GM18858 (cell line): ENCODE measurements at regions not wholly inside any gene's neighbourhood (a gene's known extent, or its start where the extent isn't known, plus 50 kb on each side); places are given as distances from the start of the nearest gene placed in this dataset.

ENCODE experiments used
- ATAC-seq: cut with Tn5 transposase; IDR thresholded peaks from one replicate; pipeline ENCODE4 v1.9.1; 2021; ENCODE audit not compliant: unreplicated experiment

DNA sequence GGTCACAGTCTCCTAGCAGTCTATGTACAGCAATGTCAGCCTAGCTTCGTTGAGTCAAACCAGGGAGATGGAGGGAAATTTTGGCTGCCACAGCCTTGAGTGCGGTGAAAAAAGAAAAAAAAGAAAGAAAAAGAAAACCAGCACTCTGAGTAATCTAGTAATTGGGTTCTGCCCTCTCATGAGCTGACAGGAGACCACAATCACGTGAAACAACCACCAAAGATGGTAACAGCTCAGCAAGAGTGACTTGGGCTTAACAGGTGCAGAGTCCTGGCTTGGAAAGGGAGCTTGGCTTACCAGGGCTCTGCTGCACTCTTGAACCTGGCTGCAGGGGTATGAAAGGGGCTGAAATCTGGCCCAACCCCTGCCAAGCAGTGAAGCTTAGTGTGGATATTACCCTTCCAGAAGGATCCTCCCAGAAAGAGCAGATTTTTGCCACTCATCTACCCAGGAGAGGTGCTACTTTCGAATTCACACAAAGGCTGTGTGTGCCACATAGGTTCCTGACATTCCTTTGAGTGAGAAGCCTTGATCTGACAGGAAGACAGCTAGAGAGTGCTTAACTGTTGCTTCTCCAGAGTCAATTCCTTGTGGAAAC is 350.3 kb downstream of the PTTG2 start:
- ATAC-seq = peak; percentile 72

DNA sequence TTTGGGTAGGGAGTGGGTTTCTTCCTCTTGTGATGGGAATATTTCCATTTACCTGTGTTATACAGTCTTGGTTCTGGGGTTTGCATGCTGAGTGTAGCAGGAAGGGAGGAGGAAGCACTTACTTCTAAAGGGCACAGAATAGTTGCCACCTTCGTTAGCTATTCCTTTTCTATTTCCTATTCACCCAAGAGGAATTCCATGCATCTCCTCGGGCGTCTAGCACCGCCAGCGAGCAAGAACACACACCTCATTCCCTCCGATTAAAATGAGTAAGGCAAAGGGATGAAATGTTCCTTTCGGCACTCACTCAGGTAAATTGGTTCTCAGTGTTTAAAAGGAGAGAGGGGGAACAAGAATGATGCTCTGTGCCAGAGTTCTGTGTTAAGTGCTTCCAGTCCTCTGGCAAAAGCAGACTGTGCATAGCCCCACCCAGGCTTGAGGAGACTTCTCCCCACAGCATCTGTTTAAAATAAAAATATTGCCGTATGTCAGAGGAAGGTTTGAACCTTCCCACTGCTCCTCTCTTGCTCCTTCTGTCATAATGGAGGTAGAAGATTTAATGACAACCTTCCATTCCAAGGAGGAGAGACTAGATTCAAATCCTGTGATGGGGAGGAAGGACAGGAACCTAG is 351.4 kb downstream of the PTTG2 start:
- ATAC-seq = no peak

DNA sequence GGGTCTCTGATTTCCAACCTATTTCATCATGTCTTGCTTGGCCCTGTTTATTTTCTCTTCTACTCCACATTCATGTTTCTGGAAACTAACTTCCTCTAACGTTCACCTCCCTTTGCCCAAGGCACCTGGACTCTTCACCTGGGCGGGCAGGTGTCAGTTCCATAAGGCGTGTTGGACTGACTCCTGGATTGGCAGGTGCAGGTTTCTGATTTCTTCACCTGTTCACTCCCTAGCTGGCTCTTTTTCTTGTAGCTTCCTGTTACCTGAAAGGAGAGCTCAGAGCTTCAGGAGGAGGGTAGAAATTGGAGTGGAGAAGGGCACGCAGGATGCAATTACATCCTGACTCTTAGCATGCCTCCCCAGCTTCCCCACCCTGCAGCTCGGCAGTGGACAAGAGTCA is 350.8 kb upstream of the KLF3 start:
- ATAC-seq = no peak

DNA sequence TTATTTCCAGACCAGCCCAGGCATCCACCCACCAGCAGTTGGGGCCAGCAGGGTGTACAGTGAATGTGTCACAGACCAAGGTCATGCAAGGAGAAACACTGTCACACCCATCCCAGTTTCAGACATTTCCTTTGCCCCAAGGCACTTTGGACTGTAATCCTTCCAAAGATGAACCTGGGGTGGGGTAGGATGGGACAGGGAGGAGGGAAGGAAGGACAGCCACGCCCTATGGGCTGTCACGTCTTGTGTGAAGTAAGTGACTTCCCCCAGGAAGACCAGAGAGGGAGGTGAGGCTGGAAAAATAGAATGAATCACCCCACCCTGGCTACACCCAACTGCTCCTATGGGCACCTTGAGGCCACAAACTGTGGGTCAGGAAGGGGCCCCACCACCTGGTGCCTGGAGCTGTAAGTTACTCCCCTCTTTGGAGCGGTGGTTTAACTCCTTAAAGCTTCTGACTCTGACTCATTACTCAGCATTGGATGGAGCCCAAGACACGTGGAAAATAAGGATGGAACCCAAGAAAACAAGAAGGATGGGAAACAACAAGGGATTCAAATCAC is 349.9 kb upstream of the KLF3 start:
- no peak for ATAC-seq

DNA sequence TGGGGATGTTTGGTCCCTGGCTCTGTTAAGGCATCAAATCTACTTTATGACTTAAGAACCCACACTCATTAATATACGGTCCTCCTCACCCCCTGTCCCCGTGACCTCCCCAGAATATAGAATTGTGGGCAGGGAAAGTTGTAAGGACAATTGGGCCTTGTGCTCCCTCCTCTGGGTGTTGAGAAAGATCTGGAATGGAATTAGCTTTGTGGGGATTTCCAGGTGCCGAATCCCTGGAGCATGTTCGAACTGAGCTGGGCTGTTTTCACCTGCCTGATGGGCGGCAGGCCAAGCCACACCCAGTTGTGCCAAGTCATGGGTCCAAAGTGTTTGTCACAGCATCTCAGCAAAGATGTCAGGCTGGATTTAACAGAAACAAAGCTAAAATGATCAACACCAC is 349.3 kb upstream of the KLF3 start:
- no peak for ATAC-seq

DNA sequence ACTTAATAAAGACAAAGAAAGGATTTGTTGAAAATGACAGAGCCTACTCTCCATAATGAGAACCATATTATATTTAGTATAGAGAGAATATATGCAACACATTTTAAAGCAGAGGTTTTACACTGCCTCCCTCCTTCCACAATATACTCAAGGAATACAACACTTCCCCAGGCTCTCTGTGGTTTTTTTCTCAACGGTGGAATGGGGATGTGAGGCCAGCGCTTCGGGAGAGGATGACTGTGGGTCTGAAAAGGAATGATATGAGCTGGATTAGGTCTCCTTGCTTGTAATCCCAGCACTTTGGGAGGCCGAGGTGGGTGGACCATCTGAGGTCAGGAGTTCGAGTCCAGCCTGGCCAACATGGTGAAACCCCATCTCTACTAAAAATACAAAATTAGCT is 348.7 kb upstream of the KLF3 start:
- no peak for ATAC-seq

DNA sequence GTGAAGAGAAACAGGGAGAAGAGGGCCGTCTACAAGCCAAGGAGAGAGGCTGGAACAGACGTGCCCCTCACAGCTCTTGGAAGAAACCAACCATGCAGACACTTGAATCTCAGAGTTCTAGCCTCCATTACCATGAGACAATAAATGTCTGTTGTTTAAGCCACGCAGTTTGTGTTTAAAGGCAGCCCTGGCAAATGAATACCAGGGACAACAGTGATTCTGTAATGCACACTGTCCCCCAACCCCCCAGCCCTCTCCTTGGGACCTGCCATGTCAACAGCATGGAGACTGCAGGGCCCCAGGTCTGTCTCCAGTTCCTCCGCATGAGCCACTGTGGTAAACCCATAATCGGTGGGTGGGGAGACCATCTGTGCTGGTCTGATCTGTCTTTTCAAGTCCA is 348.0 kb upstream of the KLF3 start:
- no peak for ATAC-seq

DNA sequence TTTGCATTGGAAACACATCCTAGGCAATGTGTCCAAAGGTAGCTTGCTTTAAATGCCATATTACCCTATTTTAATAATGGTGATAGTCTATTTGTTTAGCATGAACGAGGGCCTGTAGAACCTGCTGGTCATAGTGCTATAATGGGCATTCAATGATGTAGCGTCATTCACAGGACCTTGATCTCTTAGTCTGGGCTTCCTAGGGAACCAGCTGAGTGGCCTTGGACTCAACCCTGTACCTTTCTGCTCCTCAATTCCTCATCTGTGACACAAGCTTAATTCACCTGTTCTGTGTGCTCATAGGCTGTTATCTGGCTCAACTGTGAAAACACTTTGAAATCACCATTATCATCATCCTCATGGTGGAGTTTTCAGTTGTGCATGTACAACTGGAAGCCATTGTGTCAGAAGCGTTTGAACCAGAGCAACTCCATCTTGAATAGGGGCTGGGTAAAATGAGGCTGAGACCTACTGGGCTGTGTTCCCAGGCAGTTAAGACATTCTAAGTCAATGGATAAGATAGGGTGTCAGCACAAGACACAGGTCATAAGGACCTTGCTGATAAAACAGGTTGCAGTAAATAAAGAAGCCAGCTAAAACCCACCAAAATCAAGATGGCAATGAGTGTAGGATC is 346.8 kb upstream of the KLF3 start:
- ATAC-seq = no peak

DNA sequence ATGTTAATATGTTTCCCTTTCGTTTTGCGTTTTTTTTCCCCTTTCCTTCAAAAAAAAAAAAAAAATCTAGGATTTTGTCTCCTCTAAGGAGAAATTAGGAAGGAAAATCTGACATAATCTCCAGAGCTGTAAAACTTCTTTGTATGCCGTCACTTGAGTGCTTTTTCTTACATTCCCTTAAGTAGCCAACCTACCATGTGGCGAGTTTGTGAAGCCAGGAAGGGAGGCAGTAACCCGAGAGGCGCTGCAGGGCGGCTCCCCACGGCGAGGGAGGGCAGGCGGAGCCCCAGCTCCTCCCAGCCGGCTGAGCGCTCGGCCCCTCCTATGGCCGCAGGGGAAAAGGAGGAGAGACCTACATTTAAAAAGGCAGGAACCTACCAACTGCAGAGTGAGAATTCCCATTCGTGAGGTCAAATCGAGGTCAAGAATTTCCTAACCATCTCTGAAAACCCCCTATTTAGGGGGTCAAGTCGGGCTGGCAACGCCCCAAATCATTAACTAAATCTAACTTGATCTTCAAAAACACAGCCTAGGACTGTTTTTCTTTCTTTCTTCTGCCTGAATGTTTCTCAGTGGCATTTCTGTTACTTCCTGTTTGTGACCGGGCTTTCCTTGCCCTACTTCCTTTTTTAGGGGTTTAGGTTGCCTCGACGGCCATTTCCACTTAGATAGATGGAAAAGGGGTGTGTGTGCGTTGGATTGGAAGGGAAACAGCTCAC is 345.1 kb upstream of the KLF3 start:
- ATAC-seq = peak; percentile 76

DNA sequence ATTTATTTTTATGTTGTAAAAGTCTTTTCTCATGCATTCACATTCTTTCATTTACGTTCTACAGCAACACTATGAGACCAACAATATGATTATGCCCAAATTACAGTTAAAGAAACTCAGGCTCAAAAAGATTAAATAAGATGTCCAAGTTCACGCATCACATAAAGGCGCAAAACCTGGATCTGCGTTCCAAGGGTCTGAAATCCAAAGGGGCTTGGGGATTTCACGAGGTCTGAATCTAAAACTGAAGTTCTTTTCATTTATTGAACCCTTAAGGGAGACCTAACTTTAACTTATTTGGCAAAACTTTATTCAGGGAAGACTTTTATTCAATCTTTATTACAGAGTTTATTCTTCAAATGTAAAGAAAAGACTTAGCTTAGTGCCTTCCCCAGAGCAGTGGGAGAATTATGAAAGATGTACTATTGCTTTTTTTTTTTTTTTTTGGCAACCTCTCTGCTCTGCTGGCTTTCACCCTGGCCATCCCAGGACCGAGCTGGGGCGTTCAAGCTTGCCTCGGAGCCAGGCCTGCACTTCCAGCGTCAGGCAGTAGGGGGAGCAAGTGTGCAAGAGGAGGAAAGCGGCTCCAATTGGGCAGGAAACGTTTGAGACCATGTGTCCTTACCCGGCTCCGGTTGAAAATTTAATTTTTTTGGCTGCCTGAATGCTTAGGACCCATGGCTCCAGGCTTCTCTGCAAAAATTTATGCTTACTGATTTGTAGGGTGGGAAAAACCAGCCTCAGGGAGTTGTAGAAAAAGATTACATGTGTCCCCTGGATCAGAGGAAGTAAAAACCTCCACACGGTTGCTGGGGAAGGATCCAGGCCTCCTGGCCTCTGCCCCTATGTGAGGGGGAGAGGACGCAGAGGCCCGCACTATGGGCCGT is 344.3 kb upstream of the KLF3 start:
- ATAC-seq = no peak

DNA sequence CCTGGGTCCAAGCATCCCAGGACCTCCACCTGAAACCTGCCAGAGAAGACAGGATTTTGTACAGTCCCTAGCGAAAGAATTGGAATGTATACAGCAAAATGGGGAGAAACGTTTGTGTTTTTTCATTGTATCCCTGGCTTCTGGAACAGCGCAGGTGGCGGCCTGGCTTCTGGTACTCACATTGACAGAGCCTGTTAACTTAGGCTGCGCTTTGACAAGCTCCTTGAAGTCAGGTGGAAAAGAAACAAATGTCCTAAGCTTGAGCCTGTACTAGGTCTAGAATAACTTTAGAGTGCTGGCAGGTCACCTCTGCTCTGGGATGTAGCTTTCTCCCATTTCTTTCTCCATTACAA is 343.7 kb upstream of the KLF3 start:
- no peak for ATAC-seq

DNA sequence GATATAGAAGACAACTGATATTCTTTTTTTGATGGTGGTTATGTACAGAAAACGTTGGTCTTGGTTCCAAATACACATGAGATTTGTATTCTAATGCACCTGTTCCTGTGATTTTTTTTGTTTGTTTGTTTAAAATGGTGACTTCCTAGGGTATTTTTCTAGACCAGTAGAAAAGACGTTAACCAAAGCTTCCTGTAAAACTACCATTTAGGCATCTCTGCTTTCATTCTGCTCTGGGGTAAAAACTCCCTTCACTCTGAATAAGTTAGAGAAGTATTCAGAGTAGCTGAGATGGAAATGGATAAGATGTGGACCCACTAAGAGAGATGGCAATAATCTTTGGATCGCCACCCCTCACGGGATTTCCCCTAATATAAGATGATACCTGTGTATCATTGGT is 343.2 kb upstream of the KLF3 start:
- ATAC-seq = no peak

DNA sequence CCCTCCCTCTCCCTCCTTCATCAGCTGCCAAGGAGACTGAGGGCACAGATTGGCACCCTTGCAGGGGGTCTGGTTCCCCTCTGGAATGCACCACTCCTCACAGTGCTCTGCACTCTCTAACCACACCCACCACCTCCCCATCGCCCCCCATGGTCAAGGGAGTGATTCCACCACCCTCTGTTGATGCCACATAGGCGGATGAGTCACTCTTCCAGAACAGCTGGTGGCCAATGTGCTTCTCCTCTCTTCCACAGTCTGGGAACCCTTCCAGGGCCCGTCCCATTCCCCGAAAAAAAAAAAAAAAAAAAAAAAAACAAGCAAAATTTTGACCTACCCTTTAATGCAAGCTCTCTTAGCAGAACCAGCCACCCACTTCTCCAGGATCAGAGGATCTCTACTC is 341.3 kb upstream of the KLF3 start:
- ATAC-seq = no peak

DNA sequence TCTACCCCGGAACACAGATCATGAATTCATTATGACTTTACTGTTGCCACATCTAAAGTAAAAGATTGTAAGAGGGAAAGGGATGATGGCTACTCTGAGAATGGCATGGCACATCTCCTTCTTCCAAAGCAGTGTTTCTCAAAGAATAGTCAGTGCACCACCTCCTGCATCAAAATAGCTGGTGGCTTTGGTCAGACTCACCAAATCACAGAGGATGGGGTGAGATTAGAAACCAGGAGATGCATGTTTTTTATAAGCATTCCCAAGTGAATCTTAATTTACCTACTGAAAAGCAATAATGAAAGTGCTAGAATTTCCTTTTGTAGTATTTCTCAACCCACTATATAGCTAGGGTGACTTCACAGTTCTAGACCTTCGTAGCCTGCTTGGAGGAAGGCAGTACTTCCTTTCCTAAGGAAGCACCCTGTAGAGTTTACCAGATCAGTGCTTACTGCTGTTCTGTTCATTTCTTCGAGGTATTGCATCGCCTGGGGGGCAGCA is 340.8 kb upstream of the KLF3 start:
- no peak for ATAC-seq

DNA sequence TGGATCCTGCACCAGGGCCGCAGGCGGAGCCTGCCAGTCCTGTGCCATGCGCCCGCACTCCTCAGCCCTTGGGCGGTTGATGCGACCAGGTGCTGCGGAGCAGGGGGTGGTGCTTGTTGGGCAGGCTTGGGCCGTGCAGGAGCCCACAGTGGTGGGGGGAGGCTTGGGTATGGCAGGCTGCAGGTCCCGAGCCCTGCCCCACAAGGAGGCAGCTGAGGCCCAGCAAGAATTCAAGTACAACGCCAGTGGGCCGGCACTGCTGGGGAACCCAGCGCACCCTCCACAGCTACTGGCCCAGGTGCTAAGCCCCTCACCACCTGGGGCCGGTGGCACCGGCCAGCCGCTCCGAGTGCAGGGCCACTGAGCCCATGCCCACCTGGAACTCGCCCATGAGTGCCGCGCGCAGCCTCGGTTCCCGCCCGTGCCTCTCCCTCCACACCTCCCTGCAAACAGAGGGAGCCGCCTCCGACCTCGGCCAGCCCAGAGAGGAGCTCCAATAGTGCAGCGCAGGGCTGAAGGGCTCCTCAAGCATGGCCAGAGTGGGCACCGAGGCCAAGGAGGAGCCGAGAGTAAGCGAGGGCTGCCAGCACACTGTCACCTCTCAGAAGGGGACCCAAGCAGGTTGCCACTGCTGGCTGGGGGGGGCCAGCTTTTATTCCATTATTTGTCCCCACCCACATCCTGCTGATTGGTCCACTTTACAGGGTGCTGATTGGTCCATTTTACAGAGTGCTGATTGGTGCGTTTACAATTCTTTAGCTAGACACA is 339.0 kb upstream of the KLF3 start:
- no peak for ATAC-seq

DNA sequence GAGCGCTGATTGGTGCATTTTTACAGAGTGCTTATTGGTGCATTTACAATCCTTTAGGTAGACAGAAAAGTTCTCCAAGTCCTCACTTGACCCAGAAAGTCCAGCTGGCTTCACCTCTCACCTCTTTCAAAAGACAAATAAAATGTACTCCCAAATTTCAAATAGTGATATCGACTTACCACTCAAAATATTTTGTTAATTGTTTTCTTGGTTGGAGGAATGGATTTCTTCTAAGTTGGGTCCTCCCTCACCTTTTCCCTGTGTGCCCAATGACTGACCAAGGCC is 338.4 kb upstream of the KLF3 start:
- ATAC-seq = no peak

DNA sequence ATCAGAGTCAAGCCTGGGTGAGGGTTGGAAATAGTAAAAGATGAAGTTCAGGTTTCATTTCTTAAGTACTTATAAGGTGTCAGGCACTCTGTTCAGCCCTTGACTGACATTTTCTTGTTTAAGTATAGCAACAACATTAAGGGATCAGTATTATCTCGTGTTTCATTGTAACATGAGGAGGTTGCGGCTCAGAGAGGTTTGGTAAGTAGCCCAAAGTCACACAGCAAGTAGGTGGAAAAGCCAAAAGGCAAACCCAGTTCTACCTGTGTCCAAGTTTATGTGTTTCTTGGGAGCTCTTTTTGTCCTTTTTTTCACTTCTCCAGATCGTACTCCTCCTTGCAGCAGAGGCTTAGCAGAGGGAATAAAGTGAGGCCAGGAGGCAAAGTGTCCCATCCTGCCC is 337.5 kb upstream of the KLF3 start:
- no peak for ATAC-seq

DNA sequence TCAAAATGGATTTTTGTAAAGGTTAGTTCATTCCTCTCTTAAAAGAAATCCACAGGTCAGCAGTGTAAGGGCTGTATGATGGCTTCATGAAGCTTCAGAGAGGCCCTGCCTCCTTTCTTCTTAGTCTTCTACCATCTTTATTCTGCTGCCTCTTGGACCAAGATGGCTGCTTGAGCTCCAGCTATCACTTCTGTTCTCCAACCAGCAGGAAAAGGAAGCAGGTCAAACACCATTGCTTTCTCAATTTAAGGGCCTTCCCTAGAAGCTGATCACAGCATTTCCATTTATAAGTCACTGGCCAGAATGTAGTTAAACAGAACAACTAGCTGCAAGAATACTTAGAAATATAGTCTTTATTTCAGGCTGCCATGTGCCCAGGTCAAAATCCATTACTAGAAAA is 336.8 kb upstream of the KLF3 start:
- ATAC-seq = no peak

DNA sequence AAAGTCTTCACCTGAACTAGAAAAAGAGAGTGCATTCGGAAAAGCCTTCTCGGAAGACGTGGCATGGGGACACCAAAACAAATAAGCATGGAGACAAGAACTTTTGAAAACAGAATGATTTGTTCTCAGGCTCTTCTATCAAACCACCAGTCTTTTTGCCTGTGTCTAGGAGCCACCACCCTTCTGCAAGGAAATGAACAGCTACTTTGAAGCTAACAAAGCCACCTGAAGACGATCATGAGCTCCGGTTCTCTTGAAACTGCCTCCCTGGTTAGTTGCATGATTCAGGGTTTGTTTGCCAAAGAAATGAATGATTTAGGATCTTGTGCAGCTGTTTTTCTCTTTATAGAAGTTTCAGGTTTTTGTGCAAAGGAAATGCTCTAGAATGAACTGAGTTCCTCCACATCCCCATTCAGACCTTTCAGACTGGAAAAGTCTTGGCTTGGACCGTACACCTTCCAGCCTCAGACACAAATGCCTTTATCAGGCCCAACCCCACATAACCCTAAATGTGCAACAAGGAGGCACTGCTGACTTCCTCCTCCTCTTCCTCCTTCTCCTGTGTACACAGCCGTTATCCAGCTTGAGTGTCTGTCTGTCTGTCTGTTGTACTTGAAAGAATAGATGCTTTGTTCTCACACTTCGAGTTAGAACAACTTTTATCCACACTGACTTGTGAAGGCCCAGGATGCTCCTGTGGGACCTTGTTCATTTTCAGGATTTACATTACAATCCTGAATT is 334.8 kb upstream of the KLF3 start:
- ATAC-seq = no peak

DNA sequence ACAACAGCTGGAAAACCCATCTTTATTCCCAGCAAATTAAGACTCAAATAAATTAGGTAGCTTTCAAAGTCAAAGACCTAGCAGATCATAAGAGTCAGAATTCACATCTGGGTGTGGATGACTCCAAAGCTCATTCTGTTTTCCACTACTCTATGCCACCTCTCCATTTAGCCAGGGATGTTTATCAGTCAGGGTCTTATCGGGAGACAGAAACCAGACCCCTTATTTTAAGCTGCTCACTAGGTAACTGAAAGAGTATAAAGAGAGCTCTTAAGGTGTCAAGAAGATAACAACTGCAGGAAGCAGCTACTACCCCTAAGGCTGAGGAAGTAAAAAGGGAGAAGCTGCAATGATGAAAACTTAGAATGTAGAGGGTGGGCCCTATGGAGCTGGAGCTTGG is 333.7 kb upstream of the KLF3 start:
- no peak for ATAC-seq
